ENCODE measurements at regions not wholly inside any gene's neighbourhood (a gene's known extent, or its start where the extent isn't known, plus 50 kb on each side); places are given as distances from the start of the nearest gene placed in this dataset.
"Not testable (repeated sequence)": the region's sequence is repeated elsewhere in the genome, so short reads cannot be mapped to it uniquely, and the experiment has no call there.

DNA sequence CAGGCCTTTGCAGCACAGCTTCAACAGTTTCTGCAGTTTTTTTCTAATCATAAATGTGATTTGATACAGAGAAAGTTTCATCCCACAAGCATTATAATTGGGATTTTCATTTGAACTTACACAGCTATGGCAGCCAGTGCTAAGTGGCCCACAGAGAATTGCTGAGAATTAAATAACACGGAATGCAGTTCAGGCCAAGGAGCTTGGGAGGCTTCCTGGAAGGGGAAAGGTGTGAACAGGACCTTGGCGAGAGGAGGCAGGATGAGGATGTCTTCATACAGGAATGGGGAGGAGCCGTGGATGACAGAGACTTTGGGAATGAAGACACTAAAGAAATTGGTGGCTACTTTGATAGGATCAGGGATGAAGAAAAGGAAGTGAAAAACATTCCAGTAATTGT is 95.3 kb downstream of the ZNF22 start:
- ATAC-seq, result no peak

DNA sequence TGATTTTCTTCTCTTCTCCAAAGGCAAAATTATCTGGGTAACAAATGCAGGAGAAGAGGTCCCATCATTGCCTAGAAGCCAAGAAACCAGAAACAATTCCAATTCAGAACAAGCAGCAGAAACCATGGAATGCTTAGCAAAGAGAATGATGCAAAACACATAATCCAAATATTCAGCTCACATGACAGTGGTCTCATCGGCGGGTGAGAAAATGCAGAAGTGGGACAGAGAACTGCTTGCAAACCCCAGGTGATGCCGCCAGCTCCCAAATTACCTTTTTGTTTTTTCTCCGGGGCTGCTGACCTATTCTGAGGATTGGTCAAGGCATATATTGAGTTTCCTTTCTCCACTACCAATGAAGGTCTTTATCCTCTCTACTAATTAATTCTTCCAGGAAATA is 99.7 kb downstream of the ZNF22 start:
- no peak for TF ChIP-seq TCF4 (CRISPR knock-in tag; IDR thresholded peaks at IDR 0.05; ENCODE audit: borderline replicate concordance)
- TF ChIP-seq ZC3H10 (CRISPR knock-in tag; IDR thresholded peaks at IDR 0.05), result no peak
- TF ChIP-seq ISL1 (CRISPR knock-in tag; IDR thresholded peaks at IDR 0.05), result no peak
- TF ChIP-seq ESRRG (CRISPR knock-in tag; IDR thresholded peaks at IDR 0.05), result no peak
- no peak for TF ChIP-seq PPARA (CRISPR knock-in tag; IDR thresholded peaks at IDR 0.05; ENCODE audit: borderline replicate concordance)
- TF ChIP-seq, protein P1, sequence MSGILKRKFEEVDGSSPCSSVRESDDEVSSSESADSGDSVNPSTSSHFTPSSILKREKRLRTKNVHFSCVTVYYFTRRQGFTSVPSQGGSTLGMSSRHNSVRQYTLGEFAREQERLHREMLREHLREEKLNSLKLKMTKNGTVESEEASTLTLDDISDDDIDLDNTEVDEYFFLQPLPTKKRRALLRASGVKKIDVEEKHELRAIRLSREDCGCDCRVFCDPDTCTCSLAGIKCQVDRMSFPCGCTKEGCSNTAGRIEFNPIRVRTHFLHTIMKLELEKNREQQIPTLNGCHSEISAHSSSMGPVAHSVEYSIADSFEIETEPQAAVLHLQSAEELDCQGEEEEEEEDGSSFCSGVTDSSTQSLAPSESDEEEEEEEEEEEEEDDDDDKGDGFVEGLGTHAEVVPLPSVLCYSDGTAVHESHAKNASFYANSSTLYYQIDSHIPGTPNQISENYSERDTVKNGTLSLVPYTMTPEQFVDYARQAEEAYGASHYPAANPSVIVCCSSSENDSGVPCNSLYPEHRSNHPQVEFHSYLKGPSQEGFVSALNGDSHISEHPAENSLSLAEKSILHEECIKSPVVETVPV (CRISPR knock-in tag; IDR thresholded peaks at IDR 0.05), result no peak
- no peak for TF ChIP-seq ZNF565 (CRISPR knock-in tag; conservative IDR thresholded peaks at IDR 0.05; ENCODE audit: low read depth)
- ATAC-seq, result no peak

More for the DNA sequence above, 95.3 kb downstream of the ZNF22 start:
- TF ChIP-seq ZNF565 (CRISPR knock-in tag; conservative IDR thresholded peaks at IDR 0.05; ENCODE audit: low read depth) (no peak), CREB5 (CRISPR knock-in tag; IDR thresholded peaks at IDR 0.05; ENCODE audit: low read depth) (no peak), ZFP3 (CRISPR knock-in tag; IDR thresholded peaks at IDR 0.05) (no peak), PPARA (CRISPR knock-in tag; IDR thresholded peaks at IDR 0.05; ENCODE audit: borderline replicate concordance) (no peak)

DNA sequence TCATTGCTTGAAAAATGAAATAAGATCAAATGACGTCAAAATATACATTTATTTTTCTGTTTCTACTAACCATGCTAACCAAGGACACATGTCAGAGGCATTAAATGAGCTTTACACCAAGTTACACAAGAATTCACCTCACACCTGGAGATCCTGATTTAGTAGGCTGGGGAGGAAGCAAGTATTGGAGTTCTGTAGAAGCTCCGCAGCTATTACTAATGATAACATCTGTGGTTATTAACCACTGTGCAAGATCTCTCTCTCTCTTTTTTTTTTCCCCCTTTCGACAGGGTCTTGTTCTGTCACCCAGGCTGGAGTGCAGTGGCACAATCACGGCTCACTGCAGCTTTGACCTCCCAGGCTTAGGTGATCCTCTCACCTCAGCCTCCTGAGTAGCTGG is 104.0 kb downstream of the ZNF22 start:
- TF ChIP-seq ZNF70 (CRISPR knock-in tag; IDR thresholded peaks at IDR 0.05) (no peak), GLIS3 (CRISPR knock-in tag; IDR thresholded peaks at IDR 0.05) (no peak)
- no peak for ATAC-seq

DNA sequence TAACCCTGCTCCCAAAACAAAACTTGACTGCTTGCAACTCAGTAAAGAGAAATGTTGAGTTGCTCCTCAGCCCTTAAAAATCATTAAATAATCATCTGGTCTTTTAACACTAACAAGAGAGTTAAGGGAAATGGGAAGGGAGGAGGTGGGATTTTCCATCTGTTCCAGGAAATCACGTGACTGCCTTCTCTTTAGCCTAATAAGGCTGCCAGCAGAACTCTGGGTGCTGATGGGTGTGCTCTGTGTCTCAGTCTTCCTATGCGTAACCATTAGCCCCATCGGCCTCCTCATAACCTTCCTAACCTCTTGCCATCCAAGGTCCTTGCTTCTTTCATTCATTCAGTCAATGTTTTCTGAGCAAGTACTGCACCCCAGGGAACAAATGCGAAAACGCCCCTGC is 104.6 kb downstream of the ZNF22 start:
- ATAC-seq, result not testable (repeated sequence)

GRCh38 chr10:45106236-45106856 is 105.6 kb downstream of the ZNF22 start:
- ATAC-seq, result no peak
- TF ChIP-seq BACH2 (CRISPR knock-in tag; IDR thresholded peaks at IDR 0.05; ENCODE audit: borderline replicate concordance) (no peak), ZC3H10 (CRISPR knock-in tag; IDR thresholded peaks at IDR 0.05) (no peak), ISL1 (CRISPR knock-in tag; IDR thresholded peaks at IDR 0.05) (no peak), OSR1 (CRISPR knock-in tag; IDR thresholded peaks at IDR 0.05) (no peak), POU6F1 (CRISPR knock-in tag; IDR thresholded peaks at IDR 0.05; ENCODE audit: borderline replicate concordance, low read depth) (no peak), TCF4 (CRISPR knock-in tag; IDR thresholded peaks at IDR 0.05; ENCODE audit: borderline replicate concordance) (no peak), ZFP30 (CRISPR knock-in tag; IDR thresholded peaks at IDR 0.05) (no peak)
- TF ChIP-seq, protein P2, sequence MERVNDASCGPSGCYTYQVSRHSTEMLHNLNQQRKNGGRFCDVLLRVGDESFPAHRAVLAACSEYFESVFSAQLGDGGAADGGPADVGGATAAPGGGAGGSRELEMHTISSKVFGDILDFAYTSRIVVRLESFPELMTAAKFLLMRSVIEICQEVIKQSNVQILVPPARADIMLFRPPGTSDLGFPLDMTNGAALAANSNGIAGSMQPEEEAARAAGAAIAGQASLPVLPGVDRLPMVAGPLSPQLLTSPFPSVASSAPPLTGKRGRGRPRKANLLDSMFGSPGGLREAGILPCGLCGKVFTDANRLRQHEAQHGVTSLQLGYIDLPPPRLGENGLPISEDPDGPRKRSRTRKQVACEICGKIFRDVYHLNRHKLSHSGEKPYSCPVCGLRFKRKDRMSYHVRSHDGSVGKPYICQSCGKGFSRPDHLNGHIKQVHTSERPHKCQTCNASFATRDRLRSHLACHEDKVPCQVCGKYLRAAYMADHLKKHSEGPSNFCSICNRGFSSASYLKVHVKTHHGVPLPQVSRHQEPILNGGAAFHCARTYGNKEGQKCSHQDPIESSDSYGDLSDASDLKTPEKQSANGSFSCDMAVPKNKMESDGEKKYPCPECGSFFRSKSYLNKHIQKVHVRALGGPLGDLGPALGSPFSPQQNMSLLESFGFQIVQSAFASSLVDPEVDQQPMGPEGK (CRISPR knock-in tag; IDR thresholded peaks at IDR 0.05; ENCODE audit: borderline replicate concordance), result no peak

- no peak for ATAC-seq
- no peak for TF ChIP-seq ZFP3 (CRISPR knock-in tag; IDR thresholded peaks at IDR 0.05)
- TF ChIP-seq CREB5 (CRISPR knock-in tag; IDR thresholded peaks at IDR 0.05; ENCODE audit: low read depth), result no peak
- no peak for TF ChIP-seq OSR1 (CRISPR knock-in tag; IDR thresholded peaks at IDR 0.05)
- TF ChIP-seq CSDC2 (CRISPR knock-in tag; IDR thresholded peaks at IDR 0.05), result no peak
- TF ChIP-seq ZNF8 (CRISPR knock-in tag; IDR thresholded peaks at IDR 0.05), result no peak
- TF ChIP-seq GLIS3 (CRISPR knock-in tag; IDR thresholded peaks at IDR 0.05), result no peak
- TF ChIP-seq BACH2 (CRISPR knock-in tag; IDR thresholded peaks at IDR 0.05; ENCODE audit: borderline replicate concordance), result no peak
- TF ChIP-seq ARNTL (CRISPR knock-in tag; IDR thresholded peaks at IDR 0.05; ENCODE audit: borderline replicate concordance, low read depth), result no peak
- TF ChIP-seq TSHZ2 (CRISPR knock-in tag; IDR thresholded peaks at IDR 0.05), result no peak
- no peak for TF ChIP-seq ESRRG (CRISPR knock-in tag; IDR thresholded peaks at IDR 0.05)
- no peak for TF ChIP-seq POU6F1 (CRISPR knock-in tag; IDR thresholded peaks at IDR 0.05; ENCODE audit: borderline replicate concordance, low read depth)
Measured at GRCh38 chr10:45111509-45111908, 110.8 kb downstream of the ZNF22 start.
